ENCODE measurements at regions not wholly inside any gene's neighbourhood (a gene's known extent, or its start where the extent isn't known, plus 50 kb on each side); places are given as distances from the start of the nearest gene placed in this dataset.

- no peak for TF ChIP-seq CTCF (IDR thresholded peaks at IDR 0.05)
Measured at GRCh38 chr13:48808683-48809082, 155.0 kb downstream of the CYSLTR2 start.

GRCh38 chr13:48810013-48810412 is 156.3 kb downstream of the CYSLTR2 start:
- no peak for TF ChIP-seq CTCF (IDR thresholded peaks at IDR 0.05)

- no peak for TF ChIP-seq CTCF (IDR thresholded peaks at IDR 0.05)
Measured at GRCh38 chr13:48813518-48813917, 159.8 kb downstream of the CYSLTR2 start.

GRCh38 chr13:48816700-48817099 is 159.0 kb upstream of the FNDC3A start:
- no peak for TF ChIP-seq CTCF (IDR thresholded peaks at IDR 0.05)

GRCh38 chr13:48817166-48817802 is 158.4 kb upstream of the FNDC3A start:
- no peak for TF ChIP-seq CTCF (IDR thresholded peaks at IDR 0.05)

GRCh38 chr13:48818495-48819356 is 157.0 kb upstream of the FNDC3A start:
- no peak for TF ChIP-seq CTCF (IDR thresholded peaks at IDR 0.05)

GRCh38 chr13:48819376-48819775 is 156.3 kb upstream of the FNDC3A start:
- no peak for TF ChIP-seq CTCF (IDR thresholded peaks at IDR 0.05)
